ENCODE measurements at regions not wholly inside any gene's neighbourhood (a gene's known extent, or its start where the extent isn't known, plus 50 kb on each side); places are given as distances from the start of the nearest gene placed in this dataset.

DNA sequence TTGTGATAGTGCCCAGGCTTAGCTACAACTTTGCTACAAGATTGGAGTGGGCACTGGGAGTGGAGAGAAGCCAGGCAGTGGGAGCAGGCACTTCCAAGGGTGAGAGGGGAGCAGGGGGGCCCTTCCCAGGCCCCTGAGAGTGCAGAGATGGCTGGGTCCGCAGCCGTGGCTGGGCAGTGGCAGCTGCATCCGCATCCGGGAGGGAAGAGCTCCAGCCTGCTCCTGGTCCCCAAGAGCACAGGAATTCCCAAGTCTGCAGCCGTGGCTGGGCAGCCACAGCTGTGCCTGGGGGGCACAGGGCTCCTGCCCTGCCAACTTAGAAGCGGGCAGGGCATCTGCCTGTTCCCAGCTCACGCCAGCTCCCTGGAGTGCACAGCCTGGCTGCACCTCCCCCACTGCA, 124.1 kb upstream of the POM121L12 start:
- intact Hi-C loops (cut with DNase I), result no loop called here
- no peak for DNase-seq
- Histone ChIP-seq H3K9me3 (no peaks in the 10 kb centered on the region), H3K27ac (no peak overlapping the region), H3K4me1 (no peaks in the 10 kb centered on the region), H3K4me3 (no peak overlapping the region), H3K27me3 (no peaks in the 10 kb centered on the region), H3K36me3 (no peaks in the 10 kb centered on the region)
- TF ChIP-seq EP300 (IDR thresholded peaks at IDR 0.05) (no peak), POLR2A (IDR thresholded peaks at IDR 0.05) (no peak), POLR2AphosphoS5 (IDR thresholded peaks at IDR 0.05) (no peak)
- TF ChIP-seq, protein P1, sequence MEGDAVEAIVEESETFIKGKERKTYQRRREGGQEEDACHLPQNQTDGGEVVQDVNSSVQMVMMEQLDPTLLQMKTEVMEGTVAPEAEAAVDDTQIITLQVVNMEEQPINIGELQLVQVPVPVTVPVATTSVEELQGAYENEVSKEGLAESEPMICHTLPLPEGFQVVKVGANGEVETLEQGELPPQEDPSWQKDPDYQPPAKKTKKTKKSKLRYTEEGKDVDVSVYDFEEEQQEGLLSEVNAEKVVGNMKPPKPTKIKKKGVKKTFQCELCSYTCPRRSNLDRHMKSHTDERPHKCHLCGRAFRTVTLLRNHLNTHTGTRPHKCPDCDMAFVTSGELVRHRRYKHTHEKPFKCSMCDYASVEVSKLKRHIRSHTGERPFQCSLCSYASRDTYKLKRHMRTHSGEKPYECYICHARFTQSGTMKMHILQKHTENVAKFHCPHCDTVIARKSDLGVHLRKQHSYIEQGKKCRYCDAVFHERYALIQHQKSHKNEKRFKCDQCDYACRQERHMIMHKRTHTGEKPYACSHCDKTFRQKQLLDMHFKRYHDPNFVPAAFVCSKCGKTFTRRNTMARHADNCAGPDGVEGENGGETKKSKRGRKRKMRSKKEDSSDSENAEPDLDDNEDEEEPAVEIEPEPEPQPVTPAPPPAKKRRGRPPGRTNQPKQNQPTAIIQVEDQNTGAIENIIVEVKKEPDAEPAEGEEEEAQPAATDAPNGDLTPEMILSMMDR (IDR thresholded peaks at IDR 0.05), result no peak
- WGBS, 2 donors, result 91 to 92% methylated on average over 7 of the region's 7 CpGs

DNA sequence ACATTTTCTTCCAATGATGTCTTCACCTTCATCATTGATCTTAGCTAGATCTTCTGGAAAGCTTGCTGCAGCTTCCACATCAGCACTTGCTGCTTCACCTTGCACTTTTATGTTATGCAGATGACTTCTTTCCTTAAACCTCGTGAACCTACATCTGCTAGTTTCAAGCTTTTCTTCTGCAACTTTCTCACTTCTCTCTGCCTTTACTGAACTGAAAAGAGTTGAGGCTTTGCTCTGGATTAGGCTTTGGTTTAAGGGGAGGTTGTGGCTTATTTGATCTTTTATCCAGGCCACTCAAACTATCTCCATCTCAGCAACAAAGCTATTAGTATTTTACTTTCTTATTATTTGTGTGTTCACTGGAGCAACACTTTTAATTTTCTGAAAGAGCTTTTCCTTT, 125.5 kb upstream of the POM121L12 start:
- Histone ChIP-seq H3K27me3 (no peaks in the 10 kb centered on the region), H3K36me3 (no peaks in the 10 kb centered on the region), H3K9me3 (no peaks in the 10 kb centered on the region), H3K4me1 (no peaks in the 10 kb centered on the region), H3K27ac (no peak overlapping the region), H3K4me3 (no peak overlapping the region)
- no peak for DNase-seq
- TF ChIP-seq POLR2AphosphoS5 (IDR thresholded peaks at IDR 0.05) (no peak), EP300 (IDR thresholded peaks at IDR 0.05) (no peak), POLR2A (IDR thresholded peaks at IDR 0.05) (no peak)
- TF ChIP-seq, protein P1 (IDR thresholded peaks at IDR 0.05), result no peak
- 88 to 89% methylated on average over 1 of the region's 1 CpG for WGBS, 2 donors
- intact Hi-C loops (cut with DNase I), result no loop called here

DNA sequence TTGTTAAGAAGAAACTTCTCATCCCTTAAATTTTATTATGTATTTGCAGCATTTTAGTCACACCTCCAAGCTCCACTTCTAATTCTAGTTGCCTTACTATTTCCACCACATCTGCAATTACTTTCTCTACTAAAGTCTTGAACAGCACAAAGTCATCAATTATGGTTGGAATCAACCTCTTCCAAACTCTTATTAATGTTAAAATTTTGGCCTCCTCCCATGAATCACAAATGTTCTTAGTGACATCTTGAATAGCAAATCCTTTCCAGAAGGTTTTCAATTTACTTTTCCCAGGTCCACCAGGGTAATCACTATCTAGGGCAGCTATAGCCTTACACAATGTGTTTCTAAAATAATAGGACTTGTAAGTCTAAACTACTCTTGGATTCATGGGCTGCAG, 126.3 kb upstream of the POM121L12 start:
- TF ChIP-seq POLR2A (IDR thresholded peaks at IDR 0.05) (no peak), POLR2AphosphoS5 (IDR thresholded peaks at IDR 0.05) (no peak), EP300 (IDR thresholded peaks at IDR 0.05) (no peak)
- H3K9me3 ChIP-seq, result no peaks in the 10 kb centered on the region
- DNase-seq, result no peak
- no peak overlapping the region for H3K4me3 ChIP-seq
- H3K27me3 ChIP-seq, result no peaks in the 10 kb centered on the region
- intact Hi-C loops (cut with DNase I), result no loop called here
- H3K36me3 ChIP-seq, result no peaks in the 10 kb centered on the region
- no peaks in the 10 kb centered on the region for H3K4me1 ChIP-seq
- no peak overlapping the region for H3K27ac ChIP-seq

DNA sequence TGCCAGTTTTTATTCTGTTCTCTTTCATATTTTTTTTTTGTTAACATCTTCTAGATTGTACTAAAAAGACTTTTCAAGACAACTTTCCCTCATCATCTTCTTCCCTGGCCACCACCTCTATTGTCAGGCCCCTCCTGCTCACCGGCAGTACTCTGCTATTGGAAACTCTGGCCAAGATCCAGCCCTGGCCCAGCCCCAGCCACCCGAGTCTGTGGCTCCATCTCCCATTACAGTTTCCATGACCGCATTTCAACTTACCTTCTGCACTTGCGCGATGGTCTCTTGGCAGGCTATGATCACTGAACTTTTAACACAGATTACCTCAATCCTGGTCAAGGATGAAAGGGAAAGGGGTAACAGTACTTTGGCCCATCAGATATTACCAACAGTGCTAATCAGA, 137.7 kb upstream of the POM121L12 start:
- 80 to 87% methylated on average over 5 of the region's 5 CpGs for WGBS, 2 donors
- Histone ChIP-seq H3K36me3 (no peaks in the 10 kb centered on the region), H3K4me3 (no peak overlapping the region)

DNA sequence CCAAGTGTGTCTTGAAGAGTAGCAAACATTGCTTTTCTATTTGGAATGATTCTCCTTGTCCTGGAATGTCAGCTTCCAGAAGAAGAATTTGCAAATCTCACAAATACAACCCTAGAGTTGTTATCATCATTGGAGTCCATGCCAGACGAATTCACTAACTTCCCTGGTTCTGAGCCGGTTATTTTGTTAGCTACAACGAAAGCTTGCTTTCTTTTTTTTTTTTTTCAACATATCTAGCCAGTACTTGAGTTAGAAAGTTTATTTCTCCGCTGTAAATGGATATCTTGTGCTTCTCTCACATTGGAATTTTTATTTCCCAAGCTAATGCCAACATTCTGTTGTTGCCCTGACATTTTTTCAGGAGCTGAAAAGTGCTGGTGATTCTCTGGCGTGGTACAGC, 138.1 kb upstream of the POM121L12 start:
- Histone ChIP-seq H3K9me3 (no peaks in the 10 kb centered on the region), H3K27ac (peak overlapping the region in 3 of 4 donors; percentile 36 to 46 (median 40)), H3K27me3 (no peaks in the 10 kb centered on the region), H3K4me1 (no peaks in the 10 kb centered on the region), H3K36me3 (no peaks in the 10 kb centered on the region), H3K4me3 (no peak overlapping the region)
- intact Hi-C loops (cut with DNase I), result no loop called here
- no peak for TF ChIP-seq POLR2A (IDR thresholded peaks at IDR 0.05)
- TF ChIP-seq, protein P1 (IDR thresholded peaks at IDR 0.05), result no peak
- no peak for TF ChIP-seq POLR2AphosphoS5 (IDR thresholded peaks at IDR 0.05)
- TF ChIP-seq EP300 (IDR thresholded peaks at IDR 0.05), result no peak
- no peak for DNase-seq
- 61 to 64% methylated on average over 5 of the region's 5 CpGs for whole genome bisulfite sequencing, 2 donors

More for the DNA sequence above, 137.7 kb upstream of the POM121L12 start:
- no peaks in the 10 kb centered on the region for H3K4me1 ChIP-seq
- peak overlapping the region in 3 of 4 donors; percentile 36 to 46 (median 40) for H3K27ac ChIP-seq
- DNase-seq, result peak; percentile 83
- no peak for TF ChIP-seq POLR2AphosphoS5 (IDR thresholded peaks at IDR 0.05)
- TF ChIP-seq, protein P1 (IDR thresholded peaks at IDR 0.05), result no peak
- TF ChIP-seq EP300 (IDR thresholded peaks at IDR 0.05), result no peak
- no peak for TF ChIP-seq POLR2A (IDR thresholded peaks at IDR 0.05)
- H3K9me3 ChIP-seq, result no peaks in the 10 kb centered on the region
- no peaks in the 10 kb centered on the region for H3K27me3 ChIP-seq
- intact Hi-C loops (cut with DNase I), result no loop called here

All from sigmoid colon (tissue), 6 donors.